NCI-H1436 treated with DMSO at 0.1 percent for 48 hours (cell line): ENCODE measurements at regions not wholly inside any gene's neighbourhood (a gene's known extent, or its start where the extent isn't known, plus 50 kb on each side); places are given as distances from the start of the nearest gene placed in this dataset.

ENCODE experiments used
- DNase-seq: peaks from one replicate; lab custom pipeline; 2025; lab: John Stamatoyannopoulos, UW

- DNase-seq, result no peak
Measured at GRCh38 chr7:110050785-110051184, 1040.1 kb upstream of the LRRN3 start.

DNA sequence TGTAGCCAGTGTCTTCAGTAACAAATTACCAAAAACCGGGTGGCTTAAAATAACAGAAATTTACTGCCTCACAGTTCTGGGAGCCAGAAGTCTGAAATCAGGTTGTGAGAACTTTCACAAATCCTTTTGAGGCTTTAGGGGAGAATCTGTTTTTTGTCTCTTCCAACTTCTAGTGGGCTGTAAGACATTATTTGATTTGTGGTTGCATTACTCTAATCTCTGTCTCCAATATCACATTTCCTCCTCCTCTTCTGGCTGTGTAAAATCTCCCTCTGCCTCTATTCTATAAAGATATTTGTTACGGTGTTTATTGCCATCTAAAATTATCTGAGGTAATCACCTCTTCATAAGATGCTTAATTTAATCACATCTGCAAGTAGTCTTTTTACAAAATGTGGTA, 1039.6 kb upstream of the LRRN3 start:
- no peak for DNase-seq

DNA sequence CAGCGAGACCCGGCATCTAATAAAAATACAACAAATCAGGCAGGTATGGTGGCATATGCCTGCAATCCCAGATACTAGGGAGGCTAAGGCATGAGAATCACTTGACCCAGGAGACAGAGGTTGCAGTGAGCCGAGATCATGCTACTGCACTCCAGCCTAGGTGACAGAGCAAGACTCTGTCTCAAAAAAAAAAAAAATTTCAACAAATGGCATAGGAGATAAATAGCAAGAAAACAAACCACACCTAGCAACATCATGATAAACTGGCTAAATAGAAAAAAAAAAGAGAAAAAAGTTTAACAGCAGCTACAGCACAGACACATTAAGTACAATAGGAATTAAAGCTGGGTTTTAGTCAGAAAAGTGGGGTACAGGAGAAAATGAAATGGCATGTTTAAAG, 1034.6 kb upstream of the LRRN3 start:
- no peak for DNase-seq

DNA sequence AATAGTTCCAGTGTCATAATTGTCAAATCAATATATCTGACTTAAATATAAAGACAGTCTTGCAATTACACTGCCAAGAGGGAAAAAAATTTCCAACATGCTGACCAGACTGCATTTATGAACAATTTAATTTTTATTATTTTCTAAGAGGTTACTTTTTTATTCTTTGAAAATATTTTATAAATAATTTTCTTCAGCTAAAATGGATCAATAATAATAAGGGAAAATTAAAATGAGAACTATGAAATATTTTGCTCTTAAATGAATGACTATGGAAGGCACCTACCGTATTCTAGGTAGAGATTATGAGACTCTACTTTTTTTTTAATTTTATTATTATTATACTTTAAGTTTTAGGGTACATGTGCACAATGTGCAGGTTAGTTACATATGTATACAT, 1032.5 kb upstream of the LRRN3 start:
- DNase-seq, result no peak

DNA sequence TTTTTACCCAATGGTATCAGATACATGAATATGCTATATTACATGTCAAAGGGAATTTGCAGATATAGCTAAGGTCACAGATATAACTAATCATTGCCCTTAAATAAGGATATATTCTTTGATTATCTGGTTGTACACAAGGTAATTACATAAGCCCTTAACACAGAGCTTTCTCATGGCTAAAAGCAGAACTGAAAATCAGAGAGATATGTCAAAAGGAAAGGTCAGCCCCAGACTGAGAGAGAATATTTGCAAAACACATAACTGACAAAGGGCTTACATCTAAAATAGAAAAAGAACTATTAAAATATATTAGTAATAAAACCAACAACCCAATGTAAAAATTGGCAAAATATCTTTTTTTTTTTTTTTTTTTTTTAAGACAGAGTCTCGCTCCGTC, 1029.5 kb upstream of the LRRN3 start:
- no peak for DNase-seq

DNA sequence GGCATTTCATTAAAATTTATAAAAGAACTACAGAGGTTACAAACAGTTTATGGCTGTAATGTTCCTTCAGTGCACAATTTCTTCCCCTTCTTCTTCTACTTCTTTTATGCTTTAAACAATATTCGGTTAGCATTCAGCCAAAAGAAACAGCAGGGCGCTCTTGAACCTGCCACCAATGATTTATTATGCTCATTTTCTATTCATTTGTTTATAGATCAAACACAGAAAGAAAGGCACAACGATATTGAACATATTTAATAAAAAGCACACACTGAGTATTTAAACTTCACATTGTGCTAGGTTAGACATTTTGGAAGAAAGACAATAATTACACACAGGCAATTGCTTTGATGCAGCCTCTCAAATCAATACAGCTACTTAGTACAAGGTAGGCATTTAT, 1025.8 kb upstream of the LRRN3 start:
- peak; percentile 68 for DNase-seq

DNA sequence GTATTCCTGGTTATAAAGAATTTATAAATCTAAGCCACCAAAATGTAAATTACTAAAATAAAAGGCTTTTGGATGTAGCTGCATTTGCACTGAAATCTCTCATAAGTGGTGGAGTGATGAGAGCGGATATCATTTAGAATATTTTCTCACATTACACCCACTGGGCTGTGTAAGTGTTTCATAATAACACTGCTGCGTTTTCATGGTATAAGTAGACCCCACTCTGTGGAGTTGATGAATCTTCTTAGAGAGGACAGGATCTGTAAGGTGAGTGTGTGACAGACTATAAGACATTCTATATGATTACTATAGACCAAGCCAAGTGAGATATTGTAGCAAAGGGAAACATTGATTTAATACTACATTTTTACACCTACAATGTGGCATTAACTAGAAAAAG, 1024.1 kb upstream of the LRRN3 start:
- DNase-seq, result no peak

DNA sequence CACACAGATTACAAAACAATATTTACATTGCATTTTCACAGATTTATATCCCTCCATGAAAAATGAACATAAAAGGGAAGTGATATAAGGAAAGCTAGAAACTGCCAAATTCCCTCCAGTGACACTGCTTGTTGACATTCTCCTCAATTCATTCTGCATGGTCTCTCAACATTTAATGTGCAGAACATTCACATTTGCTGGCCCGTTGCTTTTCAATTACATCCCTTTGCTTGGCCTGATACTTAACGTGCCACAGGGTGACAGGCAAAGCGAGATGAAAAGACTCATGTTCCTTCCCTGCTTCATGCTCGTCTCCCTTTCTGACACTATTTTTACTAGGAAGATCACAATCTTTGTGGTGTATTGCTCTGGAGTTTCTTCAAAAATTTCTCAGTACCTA, 1019.7 kb upstream of the LRRN3 start:
- no peak for DNase-seq

- DNase-seq, result no peak
Measured at GRCh38 chr7:110075450-110075849, 1015.5 kb upstream of the LRRN3 start.

DNA sequence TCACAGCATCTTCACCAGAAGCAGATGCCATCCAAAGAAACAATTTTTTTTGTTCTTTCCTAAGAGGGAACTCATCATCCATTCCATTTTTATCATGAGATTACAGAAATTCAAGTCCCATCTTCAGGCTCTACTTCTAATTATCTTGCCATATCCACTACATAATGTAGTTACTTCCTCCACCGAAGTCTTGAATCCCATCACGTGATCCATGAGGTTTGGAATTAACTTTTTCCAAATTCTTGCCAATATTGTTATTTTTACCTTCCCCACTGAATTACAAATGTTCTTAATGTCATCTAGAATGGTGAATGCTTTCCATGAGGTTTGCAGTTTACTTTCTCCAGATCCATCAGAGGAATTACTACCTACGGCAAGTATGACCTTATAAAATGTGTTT, 1014.7 kb upstream of the LRRN3 start:
- DNase-seq, result no peak

DNA sequence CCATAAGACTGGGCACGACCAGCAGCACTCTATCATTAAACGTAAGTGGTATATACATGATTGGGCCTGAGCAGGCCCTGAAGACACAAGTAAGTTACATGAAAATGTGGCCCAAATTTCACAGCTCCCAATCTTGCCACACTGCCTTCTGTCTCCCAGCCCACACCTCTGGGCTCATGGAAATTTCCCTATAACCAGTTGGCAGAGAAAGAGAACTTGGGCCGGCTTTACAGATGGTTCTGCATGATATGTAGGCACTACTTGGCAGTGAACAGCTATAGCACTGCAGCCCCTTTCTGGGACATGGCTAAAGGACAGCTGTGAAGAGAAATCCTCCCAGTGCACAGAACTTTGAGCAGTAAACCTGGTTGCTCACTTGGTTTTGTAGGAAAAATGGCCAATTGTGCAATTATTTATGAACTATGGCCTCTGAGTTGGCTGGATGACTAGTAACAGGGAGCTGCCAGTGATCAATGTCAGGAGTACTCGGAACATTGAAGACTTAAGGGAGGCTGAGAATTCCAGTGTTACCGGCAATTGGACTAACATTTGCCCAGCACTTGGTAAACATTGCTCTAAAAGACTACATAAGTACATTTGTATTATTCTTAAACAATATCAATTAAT, 1006.6 kb upstream of the LRRN3 start:
- no peak for DNase-seq

GRCh38 chr7:110090110-110090820, 1000.7 kb upstream of the LRRN3 start:
- DNase-seq, result no peak

GRCh38 chr7:110095372-110096052, 995.4 kb upstream of the LRRN3 start:
- no peak for DNase-seq

GRCh38 chr7:110104243-110104642, 986.7 kb upstream of the LRRN3 start:
- no peak for DNase-seq

DNA sequence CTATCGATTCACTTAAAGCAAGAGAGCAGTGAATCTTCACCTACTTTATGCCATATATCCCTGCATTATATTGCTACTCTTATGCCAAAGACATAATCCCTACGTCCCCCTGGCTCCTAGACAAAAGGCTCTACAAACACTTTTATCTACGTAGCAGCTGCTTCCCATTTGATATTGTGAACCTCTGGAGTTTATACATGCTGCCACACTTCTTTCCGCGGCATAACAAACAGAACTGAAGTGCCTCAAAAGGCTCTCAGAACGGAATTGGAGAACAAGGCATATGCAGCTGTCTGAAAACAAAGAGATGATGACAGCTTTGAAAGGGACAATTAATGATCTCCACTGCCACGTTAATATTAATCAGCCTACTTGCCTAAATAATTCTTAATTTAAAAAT, 985.6 kb upstream of the LRRN3 start:
- DNase-seq, result no peak

- DNase-seq, result no peak
Measured at GRCh38 chr7:110105840-110106239, 985.1 kb upstream of the LRRN3 start.

DNA sequence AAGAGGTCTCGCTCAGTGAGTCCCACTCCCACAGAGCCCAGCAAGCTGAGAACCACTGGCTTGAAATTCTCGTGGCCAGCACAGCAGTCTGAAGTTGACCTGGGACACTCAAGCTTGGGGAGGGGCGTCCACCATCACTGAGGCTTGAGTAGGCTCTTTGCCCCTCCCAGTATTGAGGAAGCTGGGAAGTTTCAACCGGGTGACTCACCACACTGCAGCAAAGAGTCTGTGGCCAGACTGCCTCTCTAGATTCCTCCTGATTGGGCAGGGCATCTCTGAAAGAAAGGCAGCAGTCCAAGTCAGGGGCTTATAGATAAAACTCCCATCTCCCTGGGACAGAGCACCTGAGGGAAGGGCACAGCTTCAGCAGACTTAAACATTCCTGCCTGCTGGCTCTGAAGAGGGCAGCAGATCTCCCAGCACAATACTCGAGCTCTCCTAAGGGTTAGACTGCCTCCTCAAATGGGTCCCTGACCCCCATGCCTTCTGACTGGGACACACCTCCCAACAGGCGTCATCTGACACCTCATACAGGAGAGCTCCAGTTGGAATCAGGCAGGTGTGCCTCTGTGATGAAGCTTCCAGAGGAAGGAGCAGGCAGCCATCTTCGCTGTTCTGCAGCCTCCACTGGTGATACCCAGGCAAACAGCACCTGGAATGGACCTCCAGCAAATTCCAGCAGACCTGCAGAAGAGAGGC, 970.9 kb upstream of the LRRN3 start:
- no peak for DNase-seq

DNA sequence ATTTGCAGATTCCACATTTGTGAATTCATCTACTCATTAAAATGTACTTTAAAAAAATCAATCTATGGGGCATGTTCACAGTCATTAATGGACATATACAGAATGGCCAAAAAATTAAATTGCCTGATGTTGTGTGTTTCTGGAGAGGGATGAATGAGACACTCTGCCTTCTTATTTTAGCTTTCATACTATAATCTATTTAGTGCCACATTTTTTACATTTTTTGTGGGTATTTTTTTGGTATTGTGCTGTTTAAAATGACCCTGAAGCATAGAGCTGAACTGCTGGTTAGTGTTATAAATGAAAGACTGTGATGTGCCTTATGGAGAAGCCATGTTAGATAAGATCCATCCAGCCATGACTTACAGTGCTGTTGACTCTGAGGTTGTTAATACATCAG, 961.8 kb upstream of the LRRN3 start:
- DNase-seq, result no peak

- DNase-seq, result no peak
Measured at GRCh38 chr7:110130669-110131068, 960.3 kb upstream of the LRRN3 start.

GRCh38 chr7:110131344-110131743, 959.6 kb upstream of the LRRN3 start:
- no peak for DNase-seq

GRCh38 chr7:110139056-110139455, 951.9 kb upstream of the LRRN3 start:
- DNase-seq, result no peak

DNA sequence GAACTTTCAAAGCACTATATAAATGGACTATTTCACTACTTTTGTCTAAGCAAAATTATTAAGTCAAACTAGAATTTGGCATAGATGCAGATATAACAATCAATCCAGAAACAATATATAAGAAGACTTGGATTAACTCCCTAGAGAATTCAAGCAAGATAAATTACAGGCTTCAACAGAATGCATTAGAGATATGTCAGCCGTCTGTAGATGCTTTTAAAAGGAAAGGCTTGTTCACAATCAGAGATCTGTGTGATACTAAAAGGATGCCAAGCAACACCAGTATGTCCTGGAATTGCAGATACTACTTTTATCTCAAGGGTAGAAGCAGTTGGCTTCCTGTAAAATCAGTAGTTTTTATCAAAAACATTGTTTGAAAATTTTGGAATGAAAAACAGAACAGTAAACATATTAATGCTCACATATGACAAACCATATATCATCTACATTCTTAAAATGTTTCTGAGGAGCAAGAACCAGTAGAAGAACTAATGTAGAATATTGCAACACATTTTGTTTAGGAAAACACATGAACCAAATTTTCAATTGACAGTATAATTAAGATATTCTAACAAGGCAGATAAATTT, 947.9 kb upstream of the LRRN3 start:
- no peak for DNase-seq

DNA sequence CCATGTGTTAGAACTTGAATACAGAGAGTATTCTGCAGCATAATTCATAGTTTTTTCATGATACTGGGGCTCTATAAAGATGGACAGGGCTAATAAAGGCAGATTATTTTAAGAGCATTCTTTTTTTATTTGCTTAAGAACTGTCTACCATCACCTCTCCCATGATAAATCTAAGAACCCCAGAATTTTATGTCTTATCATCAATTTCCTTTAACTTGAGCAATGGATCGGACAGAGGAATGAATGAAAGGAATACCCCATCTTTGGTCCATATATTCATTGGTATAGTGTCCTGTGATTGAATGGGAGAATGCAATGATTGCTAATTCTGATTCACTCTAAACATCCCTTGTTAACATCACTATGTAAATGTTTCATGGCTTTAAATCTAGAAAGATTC, 946.3 kb upstream of the LRRN3 start:
- no peak for DNase-seq
